ENCODE measurements at regions not wholly inside any gene's neighbourhood (a gene's known extent, or its start where the extent isn't known, plus 50 kb on each side); places are given as distances from the start of the nearest gene placed in this dataset.

GRCh38 chr4:155611501-155611900 is 55.1 kb upstream of the GUCY1A1 start:
- TF ChIP-seq CTCF (IDR thresholded peaks at IDR 0.05) (no peak), POLR2A (IDR thresholded peaks at IDR 0.05) (no peak), EP300 (IDR thresholded peaks at IDR 0.05) (no peak)

Data from gastroesophageal sphincter (tissue), 3 donors.